H1 (cell line): ENCODE measurements at regions not wholly inside any gene's neighbourhood (a gene's known extent, or its start where the extent isn't known, plus 50 kb on each side); places are given as distances from the start of the nearest gene placed in this dataset.

ENCODE experiments used
- CTCF ChIA-PET: fragments of 300-600 bp; sonication (Branson Sonifier 250); formaldehyde crosslinking; loops from one replicate; lab custom pipeline; 2021; ENCODE audit not compliant: partially characterized antibody; lab: Charles Lee
- POLR2A ChIA-PET: fragments of 300-600 bp; sonication (Branson Sonifier 250); formaldehyde crosslinking; loops from one replicate; lab custom pipeline; 2021; ENCODE audit warnings: inconsistent platforms; ENCODE audit not compliant: partially characterized antibody; lab: Charles Lee
- DNase-seq, 2 experiments: peaks; one replicate each; pipeline versions ENCODE4 v3.0.0 to v3.0.0-alpha.2; 2010 to 2022; ENCODE audit warnings: low spot score in 2 of 2, low read depth in 1 of 2, mixed read lengths in 1 of 2
- FAIRE-seq: peaks from 2 replicates; lab custom pipeline; 2011; peaks lifted over from hg19 to GRCh38; lab: Jason Lieb, UNC
- H2AFZ ChIP-seq: 2 replicates; pipeline ENCODE4 v1.8.1; 2012; ENCODE audit warnings: low read length, inconsistent platforms
- H2AK5ac ChIP-seq: 2 replicates; pipeline ENCODE4 v1.6.1; 2013; ENCODE audit warnings: low read depth, low read length
- H2BK120ac ChIP-seq: replicated peaks from 2 replicates; pipeline ENCODE3; 2013; ENCODE audit warnings: low read depth, low read length, inconsistent platforms
- H2BK12ac ChIP-seq: 2 replicates; pipeline ENCODE4 v1.6.1; 2013; ENCODE audit warnings: low read depth, low read length
- H2BK15ac ChIP-seq: 2 replicates; pipeline ENCODE4 v1.6.1; 2013; ENCODE audit warnings: low read length
- H2BK20ac ChIP-seq: 2 replicates; pipeline ENCODE4 v1.6.1; 2013; ENCODE audit warnings: low read length
- H2BK5ac ChIP-seq: 2 replicates; pipeline ENCODE4 v1.6.1; 2013; ENCODE audit warnings: low read depth, low read length
- H3K14ac ChIP-seq: 2 replicates; pipeline ENCODE4 v1.6.1; 2013; ENCODE audit warnings: inconsistent platforms; ENCODE audit not compliant: insufficient read length
- H3K18ac ChIP-seq: 2 replicates; pipeline ENCODE4 v1.6.1; 2013; ENCODE audit warnings: low read length; ENCODE audit errors: extremely low read depth
- H3K23ac ChIP-seq: 2 replicates; pipeline ENCODE4 v1.6.1; 2013; ENCODE audit warnings: inconsistent platforms; ENCODE audit not compliant: insufficient read length
- H3K23me2 ChIP-seq: 2 replicates; pipeline ENCODE4 v1.6.1; 2013; ENCODE audit warnings: low read depth, low read length
- H3K27ac ChIP-seq: 2 replicates; pipeline ENCODE4 v1.6.1; 2011; ENCODE audit warnings: low read depth, low read length, inconsistent platforms
- H3K27me3 ChIP-seq, 4 experiments: replicated peaks in 1 of 4; 1 replicate in 1 of 4; 2 replicates in 3 of 4; pipeline versions ENCODE4 v1.6.1 to v1.8.1; 2011 to 2013; ENCODE audit warnings: low read length in 3 of 4, mild to moderate bottlenecking in 3 of 4, inconsistent platforms in 2 of 4, mixed read lengths in 2 of 4, moderate library complexity in 1 of 4; ENCODE audit not compliant: control insufficient read depth in 3 of 4, insufficient read depth in 3 of 4; ENCODE audit errors: extremely low read depth in 1 of 4
- H3K36me3 ChIP-seq, 4 experiments: 2 replicates each; pipeline versions ENCODE4 v1.6.1 to v1.8.1; 2011 to 2013; ENCODE audit warnings: mild to moderate bottlenecking in 4 of 4, low read length in 3 of 4, moderate library complexity in 2 of 4, control low read depth in 1 of 4, inconsistent platforms in 1 of 4; ENCODE audit not compliant: insufficient read depth in 4 of 4, control insufficient read depth in 2 of 4
- H3K4ac ChIP-seq: replicated peaks from 2 replicates; pipeline ENCODE3; 2013; ENCODE audit warnings: low read length, low read depth, mixed read lengths, inconsistent platforms; ENCODE audit not compliant: insufficient read length
- H3K4me1 ChIP-seq, 4 experiments: replicated peaks in 1 of 4; 1 replicate in 1 of 4; 2 replicates in 3 of 4; pipeline versions ENCODE4 v1.6.1 to v1.8.1; 2011 to 2013; ENCODE audit warnings: low read length in 3 of 4, inconsistent platforms in 2 of 4, mixed read lengths in 1 of 4; ENCODE audit not compliant: insufficient read depth in 4 of 4, control insufficient read depth in 3 of 4
- H3K4me2 ChIP-seq, 2 experiments: 2 replicates each; pipeline versions ENCODE4 v1.6.1 to v1.8.1; 2011 to 2013; ENCODE audit warnings: low read depth in 2 of 2, low read length in 2 of 2, control low read depth in 1 of 2, inconsistent platforms in 1 of 2, mild to moderate bottlenecking in 1 of 2; ENCODE audit not compliant: insufficient read depth in 1 of 2
- H3K4me3 ChIP-seq, 4 experiments: fragments of 200-600, 300-600 bp in 1 of 4; sonication (generic), shearing (Covaris generic), sonication (Bioruptor Twin) in 1 of 4; 2 replicates each; pipeline versions ENCODE4 v1.5.1 to v1.8.1; 2011 to 2016; ENCODE audit warnings: low read length in 4 of 4, low read depth in 3 of 4, control low read depth in 2 of 4, inconsistent platforms in 2 of 4, mild to moderate bottlenecking in 2 of 4, mixed read lengths in 1 of 4, moderate library complexity in 1 of 4; ENCODE audit not compliant: insufficient read depth in 2 of 4; ENCODE audit errors: extremely low read depth in 1 of 4
- H3K56ac ChIP-seq: replicated peaks from 2 replicates; pipeline ENCODE3; 2013; ENCODE audit warnings: low read depth, mild to moderate bottlenecking, mixed read lengths, low read length, inconsistent platforms; ENCODE audit not compliant: insufficient read length
- H3K79me1 ChIP-seq: 2 replicates; pipeline ENCODE4 v1.6.1; 2013; ENCODE audit warnings: low read depth, low read length, control low read depth
- H3K79me2 ChIP-seq, 2 experiments: 2 replicates each; pipeline versions ENCODE4 v1.6.1 to v1.8.1; 2012 to 2013; ENCODE audit warnings: low read length in 2 of 2, mild to moderate bottlenecking in 2 of 2, inconsistent platforms in 1 of 2; ENCODE audit not compliant: insufficient read depth in 2 of 2, control insufficient read depth in 1 of 2
- H3K9ac ChIP-seq, 4 experiments: replicated peaks in 1 of 4; 1 replicate in 1 of 4; 2 replicates in 3 of 4; pipeline versions ENCODE4 v1.6.1 to v1.8.1; 2011 to 2013; ENCODE audit warnings: low read depth in 3 of 4, low read length in 3 of 4, control low read depth in 2 of 4, mild to moderate bottlenecking in 2 of 4, moderate library complexity in 2 of 4, inconsistent platforms in 1 of 4; ENCODE audit errors: extremely low read depth in 1 of 4
- H3K9me3 ChIP-seq, 2 experiments: 2 replicates each; pipeline versions ENCODE4 v1.6.1 to v1.8.1; 2012 to 2013; ENCODE audit warnings: mild to moderate bottlenecking in 2 of 2, moderate library complexity in 2 of 2, control low read depth in 1 of 2, inconsistent platforms in 1 of 2, low read depth in 1 of 2, low read length in 1 of 2, mixed read lengths in 1 of 2; ENCODE audit not compliant: insufficient read depth in 2 of 2
- H4K20me1 ChIP-seq, 2 experiments: replicated peaks in 1 of 2; 2 replicates each; pipeline versions ENCODE3 to v1.8.1; 2011 to 2013; ENCODE audit warnings: inconsistent platforms in 2 of 2, low read length in 2 of 2, mild to moderate bottlenecking in 1 of 2; ENCODE audit not compliant: insufficient read depth in 2 of 2, control insufficient read depth in 1 of 2
- H4K5ac ChIP-seq: 2 replicates; pipeline ENCODE4 v1.6.1; 2013; ENCODE audit warnings: low read length, low read depth, mixed read lengths, inconsistent platforms; ENCODE audit not compliant: insufficient read length
- H4K8ac ChIP-seq: 2 replicates; pipeline ENCODE4 v1.8.0; 2013; ENCODE audit warnings: mild to moderate bottlenecking, moderate library complexity, low read length, inconsistent platforms; ENCODE audit not compliant: insufficient read depth; ENCODE audit errors: extremely low read depth
- H4K91ac ChIP-seq: replicated peaks from 2 replicates; pipeline ENCODE3; 2013; ENCODE audit warnings: low read length, mixed read lengths, inconsistent platforms; ENCODE audit not compliant: insufficient read length
- BACH1 ChIP-seq: IDR thresholded peaks from 2 replicates; pipeline ENCODE4 v1.6.1; 2012; ENCODE audit warnings: low read length, improper control_type of control experiment
- CBX5 ChIP-seq: fragments of 300-800, 300-1000 bp; sonication (generic); IDR thresholded peaks from 2 replicates; pipeline ENCODE4 v1.7.1; 2016; ENCODE audit warnings: antibody characterized with exemption, low read length, low read depth
- CHD1 ChIP-seq: IDR thresholded peaks from 2 replicates; pipeline ENCODE4 v1.6.1; 2012; ENCODE audit warnings: low read depth, low read length, improper control_type of control experiment
- EGR1 ChIP-seq: IDR thresholded peaks from 2 replicates; pipeline ENCODE4 v1.6.1; 2011; ENCODE audit warnings: low read depth, low read length, borderline replicate concordance
- GABPA ChIP-seq: IDR thresholded peaks from 2 replicates; pipeline ENCODE4 v1.6.1; 2011; ENCODE audit warnings: mild to moderate bottlenecking, low read length, moderate library complexity, borderline replicate concordance; ENCODE audit not compliant: insufficient read depth
- HDAC2 ChIP-seq, 2 experiments: fragments of 300-600 bp in 1 of 2; sonication (generic) in 1 of 2; IDR thresholded peaks; 2 replicates each; pipeline ENCODE4 v1.6.1; 2011 to 2012; ENCODE audit warnings: low read depth in 2 of 2, low read length in 2 of 2, mild to moderate bottlenecking in 2 of 2, moderate library complexity in 2 of 2, borderline replicate concordance in 1 of 2, inconsistent platforms in 1 of 2
- JUND ChIP-seq: IDR thresholded peaks from 2 replicates; pipeline ENCODE4 v1.6.1; 2011; ENCODE audit warnings: mild to moderate bottlenecking, improper control_type of control experiment, low read length
- NANOG ChIP-seq: IDR thresholded peaks from 2 replicates; pipeline ENCODE4 v1.6.1; 2011; ENCODE audit warnings: low read length, low read depth, mild to moderate bottlenecking, inconsistent platforms; ENCODE audit not compliant: insufficient read depth, poor library complexity, severe bottlenecking
- POLR2AphosphoS5 ChIP-seq: IDR thresholded peaks from 2 replicates; pipeline ENCODE4 v1.6.1; 2011; ENCODE audit warnings: low read depth, low read length
- SIN3A ChIP-seq, 2 experiments: IDR thresholded peaks in 1 of 2; conservative IDR thresholded peaks in 1 of 2; 2 replicates each; pipeline ENCODE4 v1.6.1; 2011 to 2012; ENCODE audit warnings: low read length in 2 of 2, improper control_type of control experiment in 1 of 2, low read depth in 1 of 2, mild to moderate bottlenecking in 1 of 2
- TBP ChIP-seq: IDR thresholded peaks from 2 replicates; pipeline ENCODE4 v1.6.1; 2011; ENCODE audit warnings: low read depth, low read length, improper control_type of control experiment
- WGBS, 2 experiments: shearing (Covaris generic) in 1 of 2; methylation state at CpG; one replicate each; pipeline versions ENCODE4 v1.1.6 to v1.1.7; 2013 to 2015; ENCODE audit warnings: low lambda C conversion rate in 2 of 2, mixed read lengths in 2 of 2, inconsistent platforms in 1 of 2, low coverage in 1 of 2, missing lambda C conversion rate in 1 of 2; ENCODE audit not compliant: insufficient replicate concordance in 2 of 2, insufficient coverage in 1 of 2, insufficient read length in 1 of 2; ENCODE audit errors: extremely low coverage in 1 of 2, missing lambda C conversion rate in 1 of 2; 5-methylcytosine and 5-hydroxymethylcytosine counted together
- TF ChIP-seq, protein P1 (sequence below), 3 experiments: IDR thresholded peaks; 1 replicate in 2 of 3; 2 replicates in 1 of 3; pipeline versions ENCODE4 v1.5.1 to v1.6.1; 2011; ENCODE audit warnings: low read length in 3 of 3, mild to moderate bottlenecking in 3 of 3, inconsistent platforms in 2 of 3, low read depth in 1 of 3, moderate library complexity in 1 of 3; ENCODE audit not compliant: insufficient read depth in 1 of 3; ENCODE audit errors: control extremely low read depth in 1 of 3

DNA sequence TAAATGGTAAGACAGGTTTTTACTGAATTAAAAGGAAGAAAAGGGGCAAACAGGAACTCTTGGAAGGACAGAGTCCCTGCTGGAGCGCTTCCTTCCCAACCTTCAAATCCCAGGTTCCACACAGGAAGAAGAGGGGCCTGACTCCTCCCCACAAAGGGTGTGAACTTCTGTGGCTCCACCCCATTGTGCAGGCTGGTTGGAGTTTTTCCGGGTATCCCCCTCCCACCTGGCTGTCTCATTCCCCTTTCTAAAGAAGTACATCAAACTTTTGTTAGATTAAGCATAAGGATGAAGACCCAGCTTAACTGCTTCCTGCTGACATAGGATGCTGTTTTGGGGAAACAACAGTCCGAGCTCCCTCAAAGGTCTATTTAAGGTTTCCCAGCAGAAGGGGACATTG, 187.7 kb downstream of the FCRL5 start:
- no peak overlapping the region for H3K4me2 ChIP-seq
- peaks cover 0 to 2% (median 0%) of the 10 kb centered on the region in 4 experiments; a peak in 1 of 7 replicates for H3K4me1 ChIP-seq
- H3K18ac ChIP-seq: no peak overlapping the region
- no peak overlapping the region for H4K8ac ChIP-seq
- no peak overlapping the region for H3K4ac ChIP-seq
- ChIA-PET POLR2A (no interaction called here), CTCF (interaction anchor here (1.0 to 1.9 kb wide), 8 partner anchors 15 to 409 kb away, joined by 3 to 9 read pairs (median 6); no protein-coding TSS in a partner anchor)
- H3K79me1 ChIP-seq: no peaks in the 10 kb centered on the region
- no peak overlapping the region for H3K27ac ChIP-seq
- no peak for DNase-seq
- H3K9me3 ChIP-seq: no peaks in the 10 kb centered on the region
- no peaks in the 10 kb centered on the region for H4K20me1 ChIP-seq
- no peaks in the 10 kb centered on the region for H3K23me2 ChIP-seq
- H2BK120ac ChIP-seq: no peak overlapping the region
- no peak overlapping the region for H2BK15ac ChIP-seq
- 89% methylated on average over 3 of the region's 3 CpGs; no CpG with 5 or more reads in 1 of the 2 experiments for WGBS, 2 experiments
- H2BK5ac ChIP-seq: no peak overlapping the region
- no peaks in the 10 kb centered on the region for H3K27me3 ChIP-seq
- no peak overlapping the region for H2BK20ac ChIP-seq
- H4K5ac ChIP-seq: no peak overlapping the region
- no peak overlapping the region for H3K4me3 ChIP-seq
- H3K14ac ChIP-seq: no peak overlapping the region
- no peak overlapping the region for H3K56ac ChIP-seq
- no peak overlapping the region for H3K9ac ChIP-seq
- H2AK5ac ChIP-seq: no peak overlapping the region
- H4K91ac ChIP-seq: no peak overlapping the region
- H3K23ac ChIP-seq: no peak overlapping the region
- no peaks in the 10 kb centered on the region for H3K79me2 ChIP-seq
- H2BK12ac ChIP-seq: no peak overlapping the region
- no peak for FAIRE-seq
- no peak overlapping the region for H2AFZ ChIP-seq
- H3K36me3 ChIP-seq: no peaks in the 10 kb centered on the region
- TF ChIP-seq SIN3A (conservative IDR thresholded peaks at IDR 0.05 in 1 of 2, IDR thresholded peaks at IDR 0.05 in 1 of 2; ENCODE audit: low read depth in 1 of 2, low read length in 2 of 2) (no peak), HDAC2 (IDR thresholded peaks at IDR 0.05; ENCODE audit: borderline replicate concordance in 1 of 2, low read depth in 2 of 2, low read length in 2 of 2) (no peak), GABPA (no peak), EGR1 (no peak), CBX5 (no peak), CHD1 (no peak), TBP (no peak), BACH1 (no peak), JUND (no peak), POLR2AphosphoS5 (no peak), NANOG (no peak)
- TF ChIP-seq, protein P1, sequence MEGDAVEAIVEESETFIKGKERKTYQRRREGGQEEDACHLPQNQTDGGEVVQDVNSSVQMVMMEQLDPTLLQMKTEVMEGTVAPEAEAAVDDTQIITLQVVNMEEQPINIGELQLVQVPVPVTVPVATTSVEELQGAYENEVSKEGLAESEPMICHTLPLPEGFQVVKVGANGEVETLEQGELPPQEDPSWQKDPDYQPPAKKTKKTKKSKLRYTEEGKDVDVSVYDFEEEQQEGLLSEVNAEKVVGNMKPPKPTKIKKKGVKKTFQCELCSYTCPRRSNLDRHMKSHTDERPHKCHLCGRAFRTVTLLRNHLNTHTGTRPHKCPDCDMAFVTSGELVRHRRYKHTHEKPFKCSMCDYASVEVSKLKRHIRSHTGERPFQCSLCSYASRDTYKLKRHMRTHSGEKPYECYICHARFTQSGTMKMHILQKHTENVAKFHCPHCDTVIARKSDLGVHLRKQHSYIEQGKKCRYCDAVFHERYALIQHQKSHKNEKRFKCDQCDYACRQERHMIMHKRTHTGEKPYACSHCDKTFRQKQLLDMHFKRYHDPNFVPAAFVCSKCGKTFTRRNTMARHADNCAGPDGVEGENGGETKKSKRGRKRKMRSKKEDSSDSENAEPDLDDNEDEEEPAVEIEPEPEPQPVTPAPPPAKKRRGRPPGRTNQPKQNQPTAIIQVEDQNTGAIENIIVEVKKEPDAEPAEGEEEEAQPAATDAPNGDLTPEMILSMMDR (IDR thresholded peaks at IDR 0.05; ENCODE audit: control extremely low read depth in 1 of 3, insufficient read depth in 1 of 3, low read depth in 1 of 3, low read length in 3 of 3): no peak
